ENCODE measurements at regions not wholly inside any gene's neighbourhood (a gene's known extent, or its start where the extent isn't known, plus 50 kb on each side); places are given as distances from the start of the nearest gene placed in this dataset.
A peak's percentile ranks its signal among the peaks of the same experiment; 100 is the strongest.

DNA sequence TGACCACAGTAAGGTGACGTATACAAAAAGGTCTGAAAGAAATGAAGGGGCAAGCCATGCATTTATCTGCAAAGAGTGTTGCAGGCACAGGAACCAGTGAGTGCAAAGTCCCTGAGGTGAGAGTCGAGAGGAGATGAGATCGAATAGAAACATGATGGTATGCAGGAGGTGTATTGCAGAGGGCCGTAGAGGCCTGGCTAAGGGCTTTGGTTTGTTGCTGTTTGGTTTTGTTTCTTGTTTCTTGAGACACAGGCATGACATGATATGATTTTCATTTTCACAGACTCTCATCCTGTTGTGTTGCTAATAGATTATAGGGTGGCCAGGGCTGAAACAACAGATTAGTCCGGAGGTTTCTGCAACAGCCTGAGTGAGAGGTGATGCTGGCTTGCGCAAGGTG is 80.4 kb downstream of the HSPH1 start:
- DNase-seq (ENCODE audit: extremely low read depth in 1 of 2, low read depth in 1 of 2), result no peak

DNA sequence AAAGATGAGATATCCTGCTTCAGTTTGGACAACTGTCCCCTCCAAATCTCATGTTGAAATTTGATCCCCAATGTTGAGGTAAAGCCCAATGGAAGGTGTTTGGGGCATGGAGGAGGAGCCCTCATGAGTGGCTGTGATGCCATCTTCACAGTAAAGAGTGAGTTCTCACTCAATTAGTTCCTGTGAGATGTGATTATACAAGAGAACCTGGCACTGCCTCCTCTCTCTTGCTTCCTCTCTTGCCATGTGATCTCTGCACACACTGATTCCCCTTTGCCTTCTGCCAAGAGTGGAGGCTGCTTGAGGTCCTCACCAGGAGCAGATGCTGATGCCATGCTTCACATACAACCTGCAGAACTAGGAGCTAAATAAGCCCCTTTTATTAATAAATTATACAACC is 86.9 kb downstream of the HSPH1 start:
- DNase-seq (ENCODE audit: extremely low read depth in 1 of 2, low read depth in 1 of 2), result no peak

DNA sequence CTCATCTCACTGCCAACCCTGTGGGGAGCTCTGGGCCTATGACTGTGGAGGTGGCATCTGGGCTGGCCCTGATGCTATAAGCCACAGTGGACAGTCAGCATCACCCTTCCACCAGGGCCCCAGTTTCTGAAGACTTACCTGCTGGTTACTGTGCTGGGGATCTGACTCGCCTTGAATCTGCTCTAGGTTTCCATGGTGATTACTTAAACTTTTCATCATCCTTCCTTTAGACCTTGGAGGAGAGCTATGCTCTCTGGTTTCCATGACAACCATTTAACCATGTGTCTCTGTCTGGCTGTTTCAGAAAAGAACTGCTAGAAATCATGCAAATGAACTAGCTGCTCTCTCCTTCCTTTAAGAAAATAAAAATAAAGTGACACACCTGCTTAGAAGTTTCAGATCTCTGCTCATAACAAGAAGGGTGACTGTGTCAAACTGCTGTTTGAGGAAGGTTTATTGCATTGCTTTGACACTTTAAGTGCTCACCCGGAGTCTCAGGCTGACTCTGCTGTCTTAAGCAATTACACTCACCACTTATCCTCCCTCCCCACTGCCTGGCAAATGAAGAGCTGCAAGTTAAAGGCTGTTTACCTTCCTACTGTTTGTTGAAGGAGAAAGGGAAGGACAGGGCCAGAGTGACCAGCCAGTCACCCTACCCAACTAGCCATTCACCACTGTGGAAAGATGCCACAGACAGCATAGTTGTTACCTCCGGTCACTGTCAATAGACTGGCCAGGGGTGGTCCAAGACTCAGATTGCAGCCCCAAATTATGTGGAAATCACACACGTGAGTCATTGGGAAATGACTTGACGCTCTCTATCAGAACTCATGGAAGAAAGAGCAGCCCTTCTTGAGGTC is 87.6 kb downstream of the HSPH1 start:
- peak in 1 of 2 donors; percentile 47 for DNase-seq (ENCODE audit: extremely low read depth in 1 of 2, low read depth in 1 of 2)

DNA sequence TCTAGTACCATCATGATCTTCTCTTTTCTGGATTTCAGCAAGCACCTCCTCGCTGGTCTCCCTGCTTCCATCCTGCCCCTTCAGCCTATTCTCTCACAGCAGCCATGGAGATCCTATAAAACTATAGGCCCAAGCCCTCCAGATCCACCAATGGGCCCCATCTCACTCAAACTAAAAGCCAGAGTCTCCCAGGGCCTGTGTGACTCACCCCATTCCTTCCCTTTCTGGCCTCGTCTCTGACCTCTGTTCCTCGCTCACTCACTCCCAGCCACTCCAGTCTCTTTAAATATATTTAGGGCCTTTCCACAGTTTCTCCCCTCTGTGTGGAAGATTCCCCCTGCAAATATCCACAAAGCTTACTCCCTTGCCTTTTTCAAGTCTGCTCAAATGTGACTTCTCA is 89.7 kb downstream of the HSPH1 start:
- DNase-seq (ENCODE audit: extremely low read depth in 1 of 2, low read depth in 1 of 2), result no peak

DNA sequence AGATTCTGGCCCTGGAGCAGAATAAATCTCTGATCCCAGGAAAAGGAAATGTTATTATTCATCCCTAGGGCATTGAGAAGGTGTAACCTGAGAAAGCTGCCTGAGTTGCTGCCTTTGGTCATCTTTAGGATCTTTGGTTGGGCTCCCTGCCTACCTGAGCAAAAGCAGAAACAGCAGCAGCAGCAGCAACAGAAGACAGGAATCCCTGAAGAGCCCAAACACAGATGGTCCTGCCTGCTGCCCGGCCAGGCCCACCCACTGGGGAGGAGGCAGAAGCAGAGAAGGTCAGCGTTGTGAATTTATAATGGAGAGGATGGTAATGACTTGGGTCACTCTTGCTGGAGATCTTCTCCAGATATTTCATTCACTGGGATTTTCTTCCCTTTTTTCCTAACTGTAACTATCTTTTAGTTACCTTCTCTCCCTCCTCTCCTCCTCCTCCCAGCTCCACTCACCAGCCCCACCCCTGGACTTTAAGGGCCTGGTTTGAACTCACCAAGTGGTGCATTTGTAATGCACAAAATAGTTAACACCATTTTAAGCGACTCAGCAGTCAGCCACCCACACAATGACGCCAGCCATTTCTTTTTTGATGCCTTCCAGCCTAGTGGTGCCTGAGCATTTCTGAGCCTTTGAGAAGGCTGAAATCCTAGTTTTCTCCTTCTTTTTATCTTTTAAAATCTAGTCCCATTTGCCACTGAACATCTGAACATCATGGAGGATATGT is 91.7 kb downstream of the HSPH1 start:
- no peak for DNase-seq (ENCODE audit: extremely low read depth in 1 of 2, low read depth in 1 of 2)

- no peak for DNase-seq (ENCODE audit: extremely low read depth in 1 of 2, low read depth in 1 of 2)
These were observed 93.6 kb downstream of the HSPH1 start for GRCh38 chr13:31068119-31068423.

DNA sequence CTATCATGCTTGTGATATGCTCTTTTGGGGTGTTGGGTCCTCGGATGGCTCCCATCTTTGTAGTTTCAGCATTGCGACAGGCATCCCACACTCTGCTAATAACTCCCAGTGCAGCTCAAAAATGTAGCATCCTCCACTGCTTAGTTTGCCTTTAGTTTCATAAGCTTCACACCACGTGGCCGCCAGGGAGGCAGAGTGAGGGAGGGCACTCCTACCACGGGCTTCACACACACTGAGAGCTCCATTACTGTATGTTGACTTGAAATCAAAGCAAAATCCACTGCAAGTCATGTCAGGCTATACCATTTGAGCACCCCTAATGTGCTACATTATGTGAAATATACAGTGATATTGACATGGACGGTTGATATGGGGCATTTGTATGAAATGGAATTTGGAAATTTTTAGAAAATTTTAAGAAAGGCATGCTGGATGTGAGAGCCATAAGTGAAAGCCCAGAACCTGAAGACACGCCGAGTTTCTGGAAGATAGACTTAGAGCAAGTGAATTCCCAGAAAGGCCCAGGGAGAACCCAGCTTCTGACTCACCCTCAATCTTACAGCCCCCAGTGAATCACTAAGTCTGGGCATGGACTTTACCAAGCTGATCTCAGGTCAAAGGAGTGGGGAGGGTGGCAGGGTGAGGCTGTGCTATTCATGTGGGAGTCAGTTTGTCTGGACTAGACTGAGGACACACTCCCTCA is 94.1 kb downstream of the HSPH1 start:
- no peak for DNase-seq (ENCODE audit: extremely low read depth in 1 of 2, low read depth in 1 of 2)

DNA sequence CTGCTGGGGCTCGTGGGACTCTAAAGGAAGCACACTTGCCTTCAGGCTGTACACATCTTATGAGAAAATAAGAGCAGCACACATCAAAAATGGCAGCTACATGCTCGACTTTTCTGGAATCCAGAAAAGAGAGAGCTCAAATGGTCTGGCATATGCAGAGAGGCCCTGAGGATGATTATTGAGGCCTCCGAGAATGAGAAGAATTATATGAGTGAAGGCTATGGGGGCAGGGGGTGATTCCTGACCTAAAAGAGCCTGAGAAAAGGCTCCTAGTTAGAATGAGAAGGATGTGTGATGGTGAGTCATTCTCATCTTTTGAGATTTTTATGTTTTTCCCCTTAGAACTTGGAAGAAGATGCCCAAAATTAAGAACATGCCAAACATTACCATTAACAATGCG is 97.1 kb downstream of the HSPH1 start:
- DNase-seq (ENCODE audit: extremely low read depth in 1 of 2, low read depth in 1 of 2), result no peak

- no peak for DNase-seq (ENCODE audit: extremely low read depth in 1 of 2, low read depth in 1 of 2)
These were observed 97.9 kb downstream of the HSPH1 start for GRCh38 chr13:31063772-31064171.

DNA sequence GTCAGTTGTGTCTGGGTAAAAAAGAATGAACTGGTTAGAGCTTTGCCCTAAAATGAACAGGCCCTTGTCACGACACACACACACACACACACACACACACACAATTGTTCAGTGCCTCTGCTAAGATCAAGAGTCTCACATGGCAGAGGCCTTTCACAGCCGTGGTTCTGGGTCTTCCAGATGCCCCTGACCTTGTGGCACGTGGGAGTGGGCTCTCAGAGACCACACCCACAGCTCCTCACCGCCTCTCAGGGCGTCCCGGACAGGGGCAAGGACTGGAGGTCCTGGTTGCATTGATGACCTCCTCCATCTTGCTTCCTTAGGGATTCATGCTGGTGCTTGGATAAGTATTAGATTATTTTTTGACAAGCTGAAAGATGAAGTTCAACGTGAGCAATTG is 101.0 kb downstream of the HSPH1 start:
- DNase-seq (ENCODE audit: extremely low read depth in 1 of 2, low read depth in 1 of 2), result no peak

- DNase-seq (ENCODE audit: extremely low read depth in 1 of 2, low read depth in 1 of 2), result no peak
These were observed 101.5 kb downstream of the HSPH1 start for GRCh38 chr13:31060220-31060619.

- no peak for DNase-seq (ENCODE audit: extremely low read depth in 1 of 2, low read depth in 1 of 2)
These were observed 104.2 kb downstream of the HSPH1 start for GRCh38 chr13:31057403-31058033.

- no peak for DNase-seq (ENCODE audit: extremely low read depth in 1 of 2, low read depth in 1 of 2)
These were observed 104.9 kb downstream of the HSPH1 start for GRCh38 chr13:31056644-31057271.

DNA sequence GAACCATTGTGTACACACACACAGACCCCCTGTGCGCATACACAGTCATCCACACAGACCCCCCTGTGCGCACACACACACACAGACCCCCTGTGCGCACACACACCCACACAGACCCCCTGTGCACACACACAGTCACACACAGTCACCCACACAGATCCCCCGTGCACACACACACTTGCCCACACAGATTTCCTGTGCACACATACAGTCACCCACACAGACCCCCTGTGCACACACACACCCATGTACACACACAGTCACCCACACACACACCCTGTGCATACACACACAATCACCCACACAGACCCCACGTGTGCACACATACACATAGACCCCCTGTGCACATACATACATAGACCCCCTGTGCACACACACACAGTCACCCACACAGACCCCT is 106.1 kb downstream of the HSPH1 start:
- DNase-seq (ENCODE audit: extremely low read depth in 1 of 2, low read depth in 1 of 2), result no peak

DNA sequence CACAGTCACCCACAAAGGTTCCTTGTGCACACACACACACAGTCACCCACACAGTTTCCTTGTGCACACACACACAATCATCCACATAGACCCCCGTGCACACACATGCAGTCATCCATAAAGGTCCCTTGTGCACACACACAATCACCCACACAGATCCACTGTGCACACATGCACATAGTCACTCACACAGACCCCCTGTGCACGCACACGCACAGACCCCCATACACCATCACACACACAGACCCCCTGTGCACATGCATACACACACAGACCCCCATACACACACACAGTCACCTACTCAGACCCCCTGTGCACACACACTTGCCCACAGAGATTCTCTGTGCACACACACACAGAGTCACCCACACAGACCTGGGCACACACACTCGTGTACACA is 107.1 kb downstream of the HSPH1 start:
- DNase-seq (ENCODE audit: extremely low read depth in 1 of 2, low read depth in 1 of 2), result no peak

DNA sequence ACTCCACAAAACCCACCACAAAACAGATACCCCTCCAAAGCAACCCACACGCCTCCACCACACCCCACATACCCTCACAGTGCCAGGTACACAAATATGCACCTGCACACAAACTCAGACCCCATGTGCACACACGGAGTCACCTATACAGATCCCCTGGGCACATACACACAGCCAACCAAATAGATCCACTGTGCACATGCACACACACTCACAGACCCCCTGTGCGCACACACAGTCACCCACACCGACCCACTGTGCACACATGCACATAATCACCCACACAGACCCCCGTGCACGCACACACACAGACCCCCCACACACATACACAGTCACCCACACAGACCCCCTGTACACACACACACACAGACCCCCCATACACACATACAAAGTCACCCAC is 107.8 kb downstream of the HSPH1 start:
- no peak for DNase-seq (ENCODE audit: extremely low read depth in 1 of 2, low read depth in 1 of 2)

- DNase-seq (ENCODE audit: extremely low read depth in 1 of 2, low read depth in 1 of 2), result no peak
These were observed 108.6 kb downstream of the HSPH1 start for GRCh38 chr13:31053091-31053490.

DNA sequence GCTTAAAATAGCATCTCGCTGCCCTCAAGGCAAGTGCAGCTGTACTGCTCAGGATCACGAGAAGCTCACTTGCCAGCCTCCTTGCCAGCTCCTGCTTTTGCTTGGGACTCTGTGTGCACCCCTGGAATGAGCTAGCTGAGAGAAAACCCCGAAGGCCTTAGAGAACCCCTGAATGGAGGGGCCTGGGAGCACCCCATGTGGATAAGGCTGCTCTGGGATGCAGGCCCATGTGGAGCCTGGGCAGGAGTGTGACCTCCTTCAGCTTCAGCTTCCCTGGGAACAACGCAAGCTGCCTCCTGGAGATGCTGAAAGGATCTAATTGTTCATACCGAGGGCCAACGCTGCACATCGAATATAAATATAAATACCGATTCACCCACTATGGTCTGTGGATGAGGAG is 109.2 kb downstream of the HSPH1 start:
- DNase-seq (ENCODE audit: extremely low read depth in 1 of 2, low read depth in 1 of 2), result no peak

- no peak for DNase-seq (ENCODE audit: extremely low read depth in 1 of 2, low read depth in 1 of 2)
These were observed 109.7 kb downstream of the HSPH1 start for GRCh38 chr13:31051999-31052398.

- DNase-seq (ENCODE audit: extremely low read depth in 1 of 2, low read depth in 1 of 2), result no peak
These were observed 111.0 kb downstream of the HSPH1 start for GRCh38 chr13:31050486-31051400.

Data from stimulated activated CD8-positive, alpha-beta memory T cell treated with anti-CD3 and anti-CD28 coated beads, Interleukin-7, amount 100 ng/mL, for 48 hours (primary cell).